Hippocampal formation (tissue), 2 donors: ENCODE measurements at regions not wholly inside any gene's neighbourhood (a gene's known extent, or its start where the extent isn't known, plus 50 kb on each side); places are given as distances from the start of the nearest gene placed in this dataset.
"Not testable (repeated sequence)": the region's sequence is repeated elsewhere in the genome, so short reads cannot be mapped to it uniquely, and the experiment has no call there.

Source experiments
- DNase-seq, 2 donors: peaks; one replicate each; lab custom pipeline; 2025; lab: John Stamatoyannopoulos, UW

GRCh38 chr11:69219991-69220390 lies 64.3 kb downstream of the SMIM38 start:
- DNase-seq = no peak

GRCh38 chr11:69220561-69221051 lies 64.9 kb downstream of the SMIM38 start:
- no peak for DNase-seq

GRCh38 chr11:69221086-69221485 lies 65.4 kb downstream of the SMIM38 start:
- no peak for DNase-seq

- not testable (repeated sequence) for DNase-seq
These were observed 65.9 kb downstream of the SMIM38 start for GRCh38 chr11:69221636-69222035.

- DNase-seq = no peak
These were observed 66.7 kb upstream of the MYEOV start for GRCh38 chr11:69227271-69227670.

- DNase-seq = no peak
These were observed 64.4 kb upstream of the MYEOV start for GRCh38 chr11:69229511-69229910.

- DNase-seq = no peak
These were observed 63.0 kb upstream of the MYEOV start for GRCh38 chr11:69230856-69231425.

- no peak for DNase-seq
These were observed 62.4 kb upstream of the MYEOV start for GRCh38 chr11:69231466-69232018.

GRCh38 chr11:69232821-69233743 lies 60.9 kb upstream of the MYEOV start:
- no peak for DNase-seq

GRCh38 chr11:69233744-69234570 lies 60.0 kb upstream of the MYEOV start:
- no peak for DNase-seq

- DNase-seq = no peak
These were observed 58.9 kb upstream of the MYEOV start for GRCh38 chr11:69234740-69235710.

- no peak for DNase-seq
These were observed 55.2 kb upstream of the MYEOV start for GRCh38 chr11:69238573-69239351.

GRCh38 chr11:69239641-69240040 lies 54.3 kb upstream of the MYEOV start:
- no peak for DNase-seq

GRCh38 chr11:69240332-69241074 lies 53.5 kb upstream of the MYEOV start:
- no peak for DNase-seq

- no peak for DNase-seq
These were observed 52.7 kb upstream of the MYEOV start for GRCh38 chr11:69241075-69241740.

GRCh38 chr11:69241844-69242243 lies 52.1 kb upstream of the MYEOV start:
- no peak for DNase-seq

GRCh38 chr11:69242266-69242920 lies 51.6 kb upstream of the MYEOV start:
- no peak for DNase-seq

GRCh38 chr11:69243496-69244200 lies 50.3 kb upstream of the MYEOV start:
- no peak for DNase-seq
